ENCODE measurements at regions not wholly inside any gene's neighbourhood (a gene's known extent, or its start where the extent isn't known, plus 50 kb on each side); places are given as distances from the start of the nearest gene placed in this dataset.
"Not testable (repeated sequence)": the region's sequence is repeated elsewhere in the genome, so short reads cannot be mapped to it uniquely, and the experiment has no call there.

DNA sequence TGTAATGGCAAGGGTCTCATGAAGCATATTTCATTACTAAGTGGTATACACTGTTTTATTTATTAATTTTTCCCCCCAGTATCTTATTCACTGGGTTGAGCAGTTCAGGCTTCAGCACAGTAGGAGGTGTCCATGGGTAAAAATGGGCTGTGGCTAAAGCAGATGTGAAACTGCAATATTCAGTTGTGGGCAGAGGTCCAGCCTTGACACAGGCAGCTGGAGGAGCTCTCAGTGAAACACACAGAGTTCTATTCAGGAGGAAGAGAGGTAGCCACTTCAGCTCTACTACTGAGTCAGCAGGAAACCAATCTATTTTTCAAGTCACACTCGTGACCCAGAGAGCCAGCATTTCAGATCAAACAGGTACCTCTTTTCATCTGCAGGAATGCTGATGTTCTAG is 418.3 kb downstream of the CDH10 start:
- H3K9me3 ChIP-seq: no peaks in the 10 kb centered on the region
- TF ChIP-seq CTCF (IDR thresholded peaks at IDR 0.05) (no peak), POLR2A (IDR thresholded peaks at IDR 0.05) (no peak)
- no peak overlapping the region for H3K27ac ChIP-seq
- 36 to 56% methylated on average over 1 of the region's 1 CpG for WGBS, 2 donors
- H3K4me3 ChIP-seq (replicated peaks in 1 of 3): no peak overlapping the region
- no peak for DNase-seq
- no peaks in the 10 kb centered on the region for H3K4me1 ChIP-seq
- H3K27me3 ChIP-seq: no peaks in the 10 kb centered on the region
- H3K36me3 ChIP-seq: no peaks in the 10 kb centered on the region
- intact Hi-C loops (cut with DNase I): no loop called here

DNA sequence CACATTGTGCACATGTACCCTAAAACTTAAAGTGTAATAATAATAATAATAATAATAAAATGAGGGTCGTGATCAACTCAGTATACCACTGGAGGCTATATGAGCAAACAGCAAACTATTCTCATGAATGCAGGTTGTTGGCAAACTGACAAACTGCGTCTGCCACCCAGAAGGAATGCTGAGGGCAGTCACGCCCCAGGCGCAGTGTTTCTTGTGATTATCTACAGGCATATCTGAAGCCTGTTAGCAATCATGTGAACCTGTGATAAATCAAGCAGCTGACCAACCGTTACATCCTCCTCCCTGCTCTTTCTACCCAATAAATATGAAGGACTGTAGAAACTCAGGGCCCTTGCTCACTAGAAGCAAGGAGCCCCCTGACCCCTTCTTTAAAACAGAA is 416.9 kb downstream of the CDH10 start:
- DNase-seq; H3K4me1 ChIP-seq; H3K27ac ChIP-seq; H3K4me3 ChIP-seq (replicated peaks in 1 of 3); H3K36me3 ChIP-seq; H3K9me3 ChIP-seq; intact Hi-C loops (cut with DNase I); H3K27me3 ChIP-seq: not testable (repeated sequence)
- WGBS, 2 donors: 82 to 86% methylated on average over 5 of the region's 5 CpGs

DNA sequence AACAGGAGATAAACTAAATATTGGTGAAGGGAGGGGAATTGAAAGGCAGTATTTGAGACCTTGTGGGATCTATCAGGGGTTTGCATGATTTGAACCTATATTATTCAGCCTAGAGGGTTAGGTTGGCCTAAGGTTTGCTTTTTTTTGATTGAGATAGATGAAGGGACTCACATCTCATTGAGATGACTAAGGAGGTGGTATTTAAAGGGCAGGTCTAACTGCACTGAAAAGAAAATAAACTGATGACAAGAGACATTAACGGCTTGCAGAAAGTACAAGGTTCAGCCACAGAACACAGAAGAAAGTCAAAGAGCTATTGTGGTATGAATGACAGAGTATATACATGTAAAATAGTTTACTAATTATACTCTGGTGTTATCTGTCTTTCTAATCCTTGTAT is 412.7 kb downstream of the CDH10 start:
- H3K4me1 ChIP-seq: no peaks in the 10 kb centered on the region
- intact Hi-C loops (cut with DNase I): no loop called here
- H3K4me3 ChIP-seq (replicated peaks in 1 of 3): no peak overlapping the region
- TF ChIP-seq CTCF (IDR thresholded peaks at IDR 0.05) (no peak), POLR2A (IDR thresholded peaks at IDR 0.05) (no peak)
- 40 to 53% methylated on average over 1 of the region's 1 CpG for WGBS, 2 donors
- DNase-seq: no peak
- H3K9me3 ChIP-seq: no peaks in the 10 kb centered on the region
- no peak overlapping the region for H3K27ac ChIP-seq
- no peaks in the 10 kb centered on the region for H3K27me3 ChIP-seq
- no peaks in the 10 kb centered on the region for H3K36me3 ChIP-seq

DNA sequence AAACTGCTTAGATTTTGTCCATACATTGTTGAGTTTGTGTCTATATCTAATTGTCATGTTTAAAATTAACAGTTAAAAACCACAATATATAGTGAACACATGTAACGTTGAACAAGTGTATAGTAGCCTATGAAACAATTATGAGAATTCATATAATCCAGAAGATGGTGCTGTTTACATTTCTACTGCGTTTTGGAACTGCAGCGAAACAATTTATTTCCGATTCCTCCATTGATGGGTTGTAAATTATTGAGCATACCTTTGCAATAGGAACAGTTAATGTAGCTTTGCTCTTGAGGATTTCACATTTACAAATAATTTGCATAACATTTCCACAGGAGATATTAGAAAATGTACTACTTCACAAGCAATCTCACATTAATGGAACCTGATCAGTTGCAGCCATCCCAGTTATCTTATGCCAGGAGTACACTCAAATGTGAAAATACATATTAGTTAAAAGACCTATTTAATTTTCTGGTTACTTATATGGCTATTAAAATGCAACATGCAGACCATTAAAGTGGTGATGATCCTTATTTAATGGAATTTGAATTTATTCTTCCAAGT is 411.8 kb downstream of the CDH10 start:
- intact Hi-C loops (cut with DNase I): no loop called here
- Histone ChIP-seq H3K27me3 (no peaks in the 10 kb centered on the region), H3K27ac (no peak overlapping the region), H3K9me3 (no peaks in the 10 kb centered on the region), H3K36me3 (no peaks in the 10 kb centered on the region), H3K4me3 (replicated peaks in 1 of 3) (no peak overlapping the region), H3K4me1 (no peaks in the 10 kb centered on the region)
- WGBS, 2 donors: 64 to 67% methylated on average over 4 of the region's 4 CpGs
- TF ChIP-seq POLR2A (IDR thresholded peaks at IDR 0.05) (no peak), CTCF (IDR thresholded peaks at IDR 0.05) (no peak)
- DNase-seq: no peak

DNA sequence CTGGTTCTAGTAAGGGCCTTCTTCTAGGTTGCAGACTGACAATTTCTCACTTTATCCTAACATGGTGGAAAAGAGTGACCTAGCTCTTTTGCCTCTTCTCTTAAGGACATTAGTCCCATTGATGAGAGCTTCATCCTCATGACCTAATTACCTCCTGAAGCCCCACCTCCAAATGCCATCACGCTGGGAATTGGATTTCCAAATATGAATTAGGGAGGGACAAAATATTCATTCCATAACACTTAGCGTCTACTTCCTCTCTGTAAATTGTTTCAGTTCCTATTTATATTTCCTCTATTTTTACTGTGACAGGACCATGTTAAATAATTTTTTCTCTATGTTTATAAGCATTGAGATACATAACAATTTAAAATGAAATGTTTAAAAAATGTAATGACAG is 408.8 kb downstream of the CDH10 start:
- H3K27ac ChIP-seq: no peak overlapping the region
- H3K27me3 ChIP-seq: no peaks in the 10 kb centered on the region
- WGBS, 2 donors: 58 to 62% methylated on average over 2 of the region's 2 CpGs
- H3K36me3 ChIP-seq: no peaks in the 10 kb centered on the region
- DNase-seq: no peak
- peaks cover 6% of the 10 kb centered on the region for H3K9me3 ChIP-seq
- no peaks in the 10 kb centered on the region for H3K4me1 ChIP-seq
- H3K4me3 ChIP-seq (replicated peaks in 1 of 3): no peak overlapping the region
- intact Hi-C loops (cut with DNase I): no loop called here
- TF ChIP-seq POLR2A (IDR thresholded peaks at IDR 0.05) (no peak), CTCF (IDR thresholded peaks at IDR 0.05) (no peak)

GRCh38 chr5:24245821-24246220 is 399.0 kb downstream of the CDH10 start:
- WGBS, 2 donors: 95 to 96% methylated on average over 1 of the region's 1 CpG
- Histone ChIP-seq H3K4me1 (no peaks in the 10 kb centered on the region), H3K4me3 (replicated peaks in 1 of 3) (no peak overlapping the region), H3K9me3 (no peaks in the 10 kb centered on the region), H3K36me3 (no peaks in the 10 kb centered on the region), H3K27ac (no peak overlapping the region), H3K27me3 (no peaks in the 10 kb centered on the region)
- TF ChIP-seq POLR2A (IDR thresholded peaks at IDR 0.05) (no peak), CTCF (IDR thresholded peaks at IDR 0.05) (no peak)
- intact Hi-C loops (cut with DNase I): no loop called here
- no peak for DNase-seq
